Mammary epithelial cell (primary cell): ENCODE measurements at regions not wholly inside any gene's neighbourhood (a gene's known extent, or its start where the extent isn't known, plus 50 kb on each side); places are given as distances from the start of the nearest gene placed in this dataset.

ENCODE experiments used
- EZH2 ChIP-seq: IDR thresholded peaks from 2 replicates; pipeline ENCODE4 v1.6.1; 2012; ENCODE audit warnings: low read length, inconsistent platforms, borderline replicate concordance
- TF ChIP-seq, protein P1 (sequence below), 2 donors: IDR thresholded peaks in 1 of 2; conservative IDR thresholded peaks in 1 of 2; 2 replicates each; pipeline ENCODE4 v1.5.1; 2011 to 2012; ENCODE audit warnings: inconsistent platforms in 2 of 2, low read length in 2 of 2, mild to moderate bottlenecking in 2 of 2, control low read depth in 1 of 2, low read depth in 1 of 2; ENCODE audit not compliant: insufficient read depth in 1 of 2; ENCODE audit errors: extremely low read depth in 1 of 2

DNA sequence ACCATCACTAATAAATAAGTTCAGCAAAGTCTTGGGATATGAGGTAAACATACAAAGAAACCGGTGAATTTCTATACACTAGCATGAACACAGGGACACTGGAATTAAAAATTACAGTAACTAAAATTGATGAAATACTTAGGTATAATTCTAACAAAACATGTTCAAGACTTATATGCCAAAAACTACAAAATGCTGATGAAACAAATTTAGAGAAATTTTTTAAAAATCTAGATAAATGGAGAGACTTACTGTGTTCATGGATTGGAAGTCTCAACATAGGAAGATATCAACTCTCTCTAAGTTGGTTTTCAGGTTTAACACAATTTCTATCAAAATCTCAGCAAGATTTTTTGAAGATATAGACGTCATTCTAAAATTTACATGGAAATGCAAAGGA lies 128.8 kb upstream of the RET start:
- TF ChIP-seq, protein P1, sequence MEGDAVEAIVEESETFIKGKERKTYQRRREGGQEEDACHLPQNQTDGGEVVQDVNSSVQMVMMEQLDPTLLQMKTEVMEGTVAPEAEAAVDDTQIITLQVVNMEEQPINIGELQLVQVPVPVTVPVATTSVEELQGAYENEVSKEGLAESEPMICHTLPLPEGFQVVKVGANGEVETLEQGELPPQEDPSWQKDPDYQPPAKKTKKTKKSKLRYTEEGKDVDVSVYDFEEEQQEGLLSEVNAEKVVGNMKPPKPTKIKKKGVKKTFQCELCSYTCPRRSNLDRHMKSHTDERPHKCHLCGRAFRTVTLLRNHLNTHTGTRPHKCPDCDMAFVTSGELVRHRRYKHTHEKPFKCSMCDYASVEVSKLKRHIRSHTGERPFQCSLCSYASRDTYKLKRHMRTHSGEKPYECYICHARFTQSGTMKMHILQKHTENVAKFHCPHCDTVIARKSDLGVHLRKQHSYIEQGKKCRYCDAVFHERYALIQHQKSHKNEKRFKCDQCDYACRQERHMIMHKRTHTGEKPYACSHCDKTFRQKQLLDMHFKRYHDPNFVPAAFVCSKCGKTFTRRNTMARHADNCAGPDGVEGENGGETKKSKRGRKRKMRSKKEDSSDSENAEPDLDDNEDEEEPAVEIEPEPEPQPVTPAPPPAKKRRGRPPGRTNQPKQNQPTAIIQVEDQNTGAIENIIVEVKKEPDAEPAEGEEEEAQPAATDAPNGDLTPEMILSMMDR (conservative IDR thresholded peaks at IDR 0.05 in 1 of 2, IDR thresholded peaks at IDR 0.05 in 1 of 2; ENCODE audit: extremely low read depth in 1 of 2, insufficient read depth in 1 of 2, low read depth in 1 of 2, low read length in 2 of 2), result no peak
- TF ChIP-seq EZH2, result no peak
